ENCODE measurements at regions not wholly inside any gene's neighbourhood (a gene's known extent, or its start where the extent isn't known, plus 50 kb on each side); places are given as distances from the start of the nearest gene placed in this dataset.

DNA sequence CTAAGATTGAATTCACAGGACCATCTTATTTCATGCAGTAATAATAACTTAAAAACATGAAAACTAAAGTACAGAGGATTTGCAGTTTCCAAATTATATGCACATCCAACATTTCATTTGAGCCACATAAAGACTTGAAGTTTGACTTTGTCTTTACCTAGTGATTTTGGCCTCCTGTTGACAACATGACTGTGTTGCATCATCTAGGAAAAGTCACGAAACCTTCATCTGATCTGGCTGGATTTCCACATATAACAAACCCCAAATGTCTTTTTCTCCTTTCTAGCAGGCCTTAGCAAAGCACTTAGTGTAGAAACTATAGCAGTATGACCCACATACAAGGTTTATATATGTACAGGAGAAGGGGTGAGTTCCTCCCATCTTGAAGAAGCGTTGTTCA, 406.5 kb upstream of the CDH5 start:
- DNase-seq (ENCODE audit: low read depth) = no peak
- TF ChIP-seq, protein P1, sequence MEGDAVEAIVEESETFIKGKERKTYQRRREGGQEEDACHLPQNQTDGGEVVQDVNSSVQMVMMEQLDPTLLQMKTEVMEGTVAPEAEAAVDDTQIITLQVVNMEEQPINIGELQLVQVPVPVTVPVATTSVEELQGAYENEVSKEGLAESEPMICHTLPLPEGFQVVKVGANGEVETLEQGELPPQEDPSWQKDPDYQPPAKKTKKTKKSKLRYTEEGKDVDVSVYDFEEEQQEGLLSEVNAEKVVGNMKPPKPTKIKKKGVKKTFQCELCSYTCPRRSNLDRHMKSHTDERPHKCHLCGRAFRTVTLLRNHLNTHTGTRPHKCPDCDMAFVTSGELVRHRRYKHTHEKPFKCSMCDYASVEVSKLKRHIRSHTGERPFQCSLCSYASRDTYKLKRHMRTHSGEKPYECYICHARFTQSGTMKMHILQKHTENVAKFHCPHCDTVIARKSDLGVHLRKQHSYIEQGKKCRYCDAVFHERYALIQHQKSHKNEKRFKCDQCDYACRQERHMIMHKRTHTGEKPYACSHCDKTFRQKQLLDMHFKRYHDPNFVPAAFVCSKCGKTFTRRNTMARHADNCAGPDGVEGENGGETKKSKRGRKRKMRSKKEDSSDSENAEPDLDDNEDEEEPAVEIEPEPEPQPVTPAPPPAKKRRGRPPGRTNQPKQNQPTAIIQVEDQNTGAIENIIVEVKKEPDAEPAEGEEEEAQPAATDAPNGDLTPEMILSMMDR (IDR thresholded peaks at IDR 0.05; ENCODE audit: insufficient read depth, low read depth, low read length) = no peak
- H3K4me3 ChIP-seq (ENCODE audit: low read depth, low read length) = no peak overlapping the region

DNA sequence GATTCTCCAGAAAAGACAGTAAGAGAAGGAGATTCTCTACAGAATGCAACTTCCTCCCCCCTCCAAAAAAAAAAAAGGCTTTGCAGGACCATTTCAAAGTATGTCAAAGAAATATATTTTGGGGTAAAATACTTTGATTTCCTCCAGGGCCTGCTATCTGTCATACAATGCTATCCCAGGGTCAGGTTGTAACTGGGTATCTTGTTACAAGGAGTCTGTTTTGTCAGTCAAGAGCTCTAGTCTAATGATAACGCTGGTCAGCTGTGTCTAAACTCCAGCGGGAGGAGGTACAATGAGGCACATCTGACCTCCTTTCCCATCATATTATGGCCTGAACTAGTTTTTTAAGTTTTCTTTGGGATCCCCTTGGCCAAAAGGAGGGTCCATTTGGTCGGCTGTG, 408.4 kb upstream of the CDH5 start:
- TF ChIP-seq, protein P1 (IDR thresholded peaks at IDR 0.05; ENCODE audit: insufficient read depth, low read depth, low read length) = no peak
- no peak for DNase-seq (ENCODE audit: low read depth)
- H3K4me3 ChIP-seq (ENCODE audit: low read depth, low read length) = no peak overlapping the region

DNA sequence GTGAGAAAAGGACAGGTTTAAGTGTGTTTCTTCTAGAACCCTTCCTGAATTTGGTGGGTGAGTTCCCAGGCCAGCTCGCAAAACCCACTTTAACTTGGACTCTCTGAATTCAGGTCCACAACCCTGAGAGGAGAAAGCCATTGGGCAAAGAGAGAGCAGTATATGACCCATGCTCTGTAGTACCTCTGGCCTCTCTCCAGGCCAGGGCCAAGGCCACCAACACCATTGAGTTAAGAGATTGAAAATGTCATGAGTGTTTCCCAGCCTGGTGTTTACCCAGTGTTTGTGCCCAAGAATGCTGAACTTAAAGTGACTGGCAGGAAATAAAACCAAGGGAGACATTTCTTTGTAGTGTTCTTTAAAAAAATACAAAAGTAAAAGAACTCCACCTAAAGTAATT, 410.4 kb upstream of the CDH5 start:
- TF ChIP-seq, protein P1 (IDR thresholded peaks at IDR 0.05; ENCODE audit: insufficient read depth, low read depth, low read length) = no peak
- no peak overlapping the region for H3K4me3 ChIP-seq (ENCODE audit: low read depth, low read length)
- DNase-seq (ENCODE audit: low read depth) = no peak

DNA sequence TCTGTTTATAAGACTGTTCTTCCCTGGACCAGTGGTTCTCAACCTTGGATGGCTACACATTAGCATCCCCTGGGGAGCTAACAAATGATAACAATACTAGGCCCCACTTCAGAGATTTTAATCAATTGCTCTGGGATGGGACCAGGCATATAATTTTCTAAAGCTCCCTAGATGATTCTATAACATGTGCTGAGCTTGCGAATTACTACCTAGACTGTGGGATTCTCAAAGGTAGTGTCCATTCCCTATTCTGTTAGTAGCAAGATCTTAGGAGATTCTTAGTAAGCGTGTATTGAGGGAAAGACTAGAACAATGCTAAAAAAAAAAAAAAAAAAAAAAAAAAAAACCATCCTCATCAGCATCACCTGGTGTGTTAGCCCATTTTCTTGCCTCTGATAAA, 412.0 kb upstream of the CDH5 start:
- TF ChIP-seq, protein P1 (IDR thresholded peaks at IDR 0.05; ENCODE audit: insufficient read depth, low read depth, low read length) = no peak
- H3K4me3 ChIP-seq (ENCODE audit: low read depth, low read length) = no peak overlapping the region
- no peak for DNase-seq (ENCODE audit: low read depth)

DNA sequence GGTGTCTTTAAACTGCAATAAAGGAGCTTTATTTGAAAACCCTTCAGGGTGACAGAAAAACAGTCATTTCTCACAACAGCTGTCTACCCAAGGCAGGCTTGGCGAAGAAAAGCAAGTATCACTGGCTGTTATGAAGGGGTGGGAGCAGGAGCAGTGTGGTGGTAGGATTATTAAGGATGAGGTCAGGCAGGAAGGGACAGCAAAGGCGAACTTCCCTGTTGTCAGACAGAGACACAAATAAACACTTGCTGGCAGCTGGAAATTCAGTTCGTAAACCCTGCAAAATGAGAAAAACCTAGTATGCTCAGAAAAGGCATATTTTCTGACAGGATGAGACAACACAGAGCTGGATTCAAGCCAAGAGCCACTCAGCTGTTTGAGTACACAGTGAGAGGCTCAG, 416.3 kb upstream of the CDH5 start:
- no peak overlapping the region for H3K4me3 ChIP-seq (ENCODE audit: low read depth, low read length)
- TF ChIP-seq, protein P1 (IDR thresholded peaks at IDR 0.05; ENCODE audit: insufficient read depth, low read depth, low read length) = no peak
- DNase-seq (ENCODE audit: low read depth) = no peak

DNA sequence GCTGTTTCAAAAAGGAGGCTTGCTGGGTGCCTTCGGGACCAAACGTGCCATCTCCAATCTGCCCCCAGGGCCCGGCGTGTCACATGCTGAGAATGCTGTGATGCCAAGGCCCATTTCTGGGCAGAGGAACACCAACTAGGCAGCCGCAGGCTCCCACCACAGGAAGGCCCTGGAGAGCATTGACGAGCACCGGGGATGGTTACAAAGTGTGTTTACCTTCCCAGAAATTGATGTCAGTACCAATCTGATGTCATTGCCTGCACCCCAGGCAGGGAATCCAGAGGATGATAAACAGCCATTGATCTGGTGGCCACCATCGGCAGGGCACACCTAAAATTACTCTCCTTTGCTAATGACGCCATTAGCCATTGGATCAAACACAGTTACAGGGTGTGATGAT, 418.1 kb upstream of the CDH5 start:
- no peak overlapping the region for H3K4me3 ChIP-seq (ENCODE audit: low read depth, low read length)
- no peak for DNase-seq (ENCODE audit: low read depth)
- TF ChIP-seq, protein P1 (IDR thresholded peaks at IDR 0.05; ENCODE audit: insufficient read depth, low read depth, low read length) = no peak

DNA sequence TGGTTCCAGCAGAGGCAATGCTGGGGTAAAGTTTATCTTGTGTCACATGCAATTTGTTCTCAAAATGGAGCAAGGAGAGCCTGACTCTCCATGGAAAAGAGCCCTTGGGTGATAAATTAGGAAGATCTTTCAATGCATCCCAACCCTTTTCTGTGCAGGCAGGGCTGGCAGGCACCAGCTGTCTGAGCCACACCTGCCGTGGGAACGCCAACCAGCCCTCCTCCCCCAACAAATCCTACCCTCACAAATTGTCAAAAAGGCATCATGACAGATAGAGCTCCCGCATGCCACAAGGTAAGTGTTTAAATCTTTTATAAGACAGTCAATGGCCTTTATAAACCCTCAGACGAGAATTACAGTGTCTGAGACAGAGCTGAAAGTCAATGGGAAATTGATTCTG, 418.5 kb upstream of the CDH5 start:
- DNase-seq (ENCODE audit: low read depth) = no peak
- H3K4me3 ChIP-seq (ENCODE audit: low read depth, low read length) = no peak overlapping the region
- TF ChIP-seq, protein P1 (IDR thresholded peaks at IDR 0.05; ENCODE audit: insufficient read depth, low read depth, low read length) = no peak

Data from fibroblast of villous mesenchyme (primary cell).